Trophoblast cell (in vitro differentiated cells and primary cell): ENCODE measurements at regions not wholly inside any gene's neighbourhood (a gene's known extent, or its start where the extent isn't known, plus 50 kb on each side); places are given as distances from the start of the nearest gene placed in this dataset.

ENCODE experiments used
- DNase-seq, 2 donors: peaks; one replicate each; pipeline ENCODE4 v3.0.0-alpha.2; 2016
- H2AFZ ChIP-seq: 2 replicates; pipeline ENCODE4 v1.6.1; 2013; ENCODE audit warnings: low read length, moderate library complexity, mild to moderate bottlenecking; ENCODE audit not compliant: insufficient read depth, poor library complexity
- H2AK5ac ChIP-seq: 2 replicates; pipeline ENCODE4 v1.6.1; 2013; ENCODE audit warnings: mild to moderate bottlenecking, low read length
- H2BK120ac ChIP-seq: 2 replicates; pipeline ENCODE4 v1.6.1; 2013; ENCODE audit warnings: low read length, mild to moderate bottlenecking, moderate library complexity; ENCODE audit not compliant: insufficient read depth, poor library complexity
- H2BK12ac ChIP-seq: 2 replicates; pipeline ENCODE4 v1.6.1; 2013; ENCODE audit warnings: mild to moderate bottlenecking, low read length, moderate library complexity
- H2BK5ac ChIP-seq: 2 replicates; pipeline ENCODE4 v1.6.1; 2013; ENCODE audit warnings: low read length, low read depth, moderate library complexity, mild to moderate bottlenecking; ENCODE audit not compliant: poor library complexity
- H3K14ac ChIP-seq: 2 replicates; pipeline ENCODE4 v1.6.1; 2013; ENCODE audit warnings: mild to moderate bottlenecking, low read length
- H3K18ac ChIP-seq: 2 replicates; pipeline ENCODE4 v1.6.1; 2013; ENCODE audit warnings: mild to moderate bottlenecking, low read length
- H3K23ac ChIP-seq: 2 replicates; pipeline ENCODE4 v1.6.1; 2013; ENCODE audit warnings: low read length
- H3K27ac ChIP-seq: 2 replicates; pipeline ENCODE4 v1.5.1; 2013; ENCODE audit warnings: low read depth, mild to moderate bottlenecking, inconsistent platforms, low read length, moderate library complexity
- H3K27me3 ChIP-seq: 2 replicates; pipeline ENCODE4 v1.6.1; 2013; ENCODE audit warnings: inconsistent platforms, mild to moderate bottlenecking, low read length, moderate library complexity; ENCODE audit not compliant: insufficient read depth
- H3K36me3 ChIP-seq, 2 experiments: 1 replicate in 1 of 2; 2 replicates in 1 of 2; pipeline ENCODE4 v1.6.1; 2013; ENCODE audit warnings: low read length in 2 of 2, mild to moderate bottlenecking in 2 of 2, moderate library complexity in 1 of 2; ENCODE audit not compliant: insufficient read depth in 2 of 2, control insufficient read depth in 1 of 2
- H3K4ac ChIP-seq: 2 replicates; pipeline ENCODE4 v1.6.1; 2013; ENCODE audit warnings: low read depth, mild to moderate bottlenecking, low read length, moderate library complexity
- H3K4me1 ChIP-seq, 2 experiments: 1 replicate in 1 of 2; 2 replicates in 1 of 2; pipeline ENCODE4 v1.6.1; 2013; ENCODE audit warnings: low read length in 2 of 2, mild to moderate bottlenecking in 2 of 2, moderate library complexity in 1 of 2; ENCODE audit not compliant: insufficient read depth in 2 of 2, control insufficient read depth in 1 of 2
- H3K4me2 ChIP-seq: 2 replicates; pipeline ENCODE4 v1.6.1; 2013; ENCODE audit warnings: inconsistent platforms, mild to moderate bottlenecking, low read length, moderate library complexity
- H3K4me3 ChIP-seq: 2 replicates; pipeline ENCODE4 v1.5.1; 2013; ENCODE audit warnings: mild to moderate bottlenecking, low read depth, low read length, inconsistent platforms
- H3K79me1 ChIP-seq: one replicate; pipeline ENCODE4 v1.6.1; 2013; ENCODE audit warnings: low read length
- H3K79me2 ChIP-seq: 2 replicates; pipeline ENCODE4 v1.6.1; 2013; ENCODE audit warnings: low read length, mild to moderate bottlenecking; ENCODE audit not compliant: control insufficient read depth, insufficient read depth, poor library complexity
- H3K9ac ChIP-seq: 2 replicates; pipeline ENCODE4 v1.6.1; 2013; ENCODE audit warnings: mild to moderate bottlenecking, low read length
- H3K9me3 ChIP-seq: 2 replicates; pipeline ENCODE4 v1.6.1; 2013; ENCODE audit warnings: low read depth, mild to moderate bottlenecking, control low read depth, inconsistent platforms, low read length; ENCODE audit not compliant: insufficient read depth
- H4K12ac ChIP-seq: 2 replicates; pipeline ENCODE4 v1.6.1; 2013; ENCODE audit warnings: low read depth, mild to moderate bottlenecking, low read length, moderate library complexity
- H4K8ac ChIP-seq: 2 replicates; pipeline ENCODE4 v1.6.1; 2013; ENCODE audit warnings: low read depth, mild to moderate bottlenecking, low read length, moderate library complexity
- H4K91ac ChIP-seq: one replicate; pipeline ENCODE4 v1.6.1; 2013; ENCODE audit warnings: low read depth, mild to moderate bottlenecking, low read length, moderate library complexity
- WGBS: extraction: QIAGEN DNeasy Blood & Tissue Kit; methylation state at CpG from one replicate; pipeline ENCODE4 v1.1.7; 2013; ENCODE audit warnings: missing lambda C conversion rate; ENCODE audit not compliant: insufficient read length, insufficient coverage; ENCODE audit errors: extremely low coverage; 5-methylcytosine and 5-hydroxymethylcytosine counted together

DNA sequence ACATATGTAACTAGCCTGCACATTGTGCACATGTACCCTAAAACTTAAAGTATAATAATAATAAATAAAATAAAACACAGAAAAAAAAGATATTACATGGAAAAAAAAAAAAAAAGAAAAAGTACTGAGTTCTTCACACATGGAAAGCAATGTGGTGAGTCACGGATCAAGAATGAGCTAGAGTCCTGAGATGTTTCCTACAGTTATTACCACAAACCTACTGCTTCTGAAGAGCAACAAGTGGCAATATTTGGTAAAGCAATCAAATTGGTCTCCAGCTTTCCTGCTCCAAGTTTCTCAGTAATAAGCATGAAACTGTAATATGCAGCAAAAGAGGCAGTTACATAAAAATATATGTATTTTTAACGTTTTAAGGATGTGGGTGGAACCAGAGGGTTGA is 223.3 kb upstream of the SALL1 start:
- Histone ChIP-seq H3K36me3 (no peaks in the 10 kb centered on the region), H3K4me3 (no peak overlapping the region), H4K91ac (no peak overlapping the region), H3K27ac (no peak overlapping the region), H3K79me1 (no peaks in the 10 kb centered on the region), H2AK5ac (no peak overlapping the region), H3K4me2 (no peak overlapping the region), H2BK12ac (no peak overlapping the region), H4K8ac (no peak overlapping the region), H2AFZ (no peak overlapping the region), H3K9ac (no peak overlapping the region), H2BK120ac (no peak overlapping the region), H3K9me3 (no peaks in the 10 kb centered on the region), H3K79me2 (no peaks in the 10 kb centered on the region), H3K27me3 (no peaks in the 10 kb centered on the region), H2BK5ac (no peak overlapping the region), H4K12ac (no peak overlapping the region), H3K4me1 (no peaks in the 10 kb centered on the region), H3K18ac (no peak overlapping the region), H3K4ac (no peak overlapping the region), H3K14ac (no peak overlapping the region), H3K23ac (no peak overlapping the region)
- WGBS = no CpG with 5 or more reads among the region's 2 CpGs
- DNase-seq = peak in 1 of 2 donors; percentile 26

DNA sequence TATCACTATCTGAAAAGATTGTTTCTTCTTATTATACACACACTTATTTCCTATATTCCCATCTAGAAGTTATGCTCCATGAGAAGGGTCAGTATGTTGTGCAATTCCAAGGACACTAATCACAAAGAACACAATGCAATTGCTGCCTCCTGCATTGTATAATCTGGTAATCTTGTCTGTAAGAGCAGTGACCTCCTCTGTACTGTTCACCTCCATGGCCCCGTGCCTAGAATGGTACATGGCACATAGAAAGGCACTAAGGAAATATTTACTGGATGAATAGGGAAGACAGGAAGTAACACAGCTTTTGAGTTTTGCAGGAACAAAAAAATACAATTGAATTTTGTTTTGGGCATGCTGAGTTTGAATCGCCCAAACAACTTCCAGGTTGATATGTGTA is 214.6 kb upstream of the SALL1 start:
- H4K8ac ChIP-seq = no peak overlapping the region
- no peaks in the 10 kb centered on the region for H3K4me1 ChIP-seq
- H3K79me1 ChIP-seq = no peaks in the 10 kb centered on the region
- H3K9ac ChIP-seq = no peak overlapping the region
- no peak overlapping the region for H3K14ac ChIP-seq
- H3K4ac ChIP-seq = no peak overlapping the region
- H3K79me2 ChIP-seq = no peaks in the 10 kb centered on the region
- H3K4me2 ChIP-seq = no peak overlapping the region
- H3K4me3 ChIP-seq = no peak overlapping the region
- no peak overlapping the region for H3K23ac ChIP-seq
- no peak for DNase-seq
- H2AFZ ChIP-seq = no peak overlapping the region
- H3K9me3 ChIP-seq = no peaks in the 10 kb centered on the region
- H3K27ac ChIP-seq = no peak overlapping the region
- no peak overlapping the region for H2BK120ac ChIP-seq
- WGBS = no CpG with 5 or more reads among the region's 2 CpGs
- no peaks in the 10 kb centered on the region for H3K36me3 ChIP-seq
- H4K91ac ChIP-seq = no peak overlapping the region
- no peaks in the 10 kb centered on the region for H3K27me3 ChIP-seq
- no peak overlapping the region for H2BK5ac ChIP-seq
- H2BK12ac ChIP-seq = no peak overlapping the region
- H3K18ac ChIP-seq = no peak overlapping the region
- H4K12ac ChIP-seq = no peak overlapping the region
- no peak overlapping the region for H2AK5ac ChIP-seq

DNA sequence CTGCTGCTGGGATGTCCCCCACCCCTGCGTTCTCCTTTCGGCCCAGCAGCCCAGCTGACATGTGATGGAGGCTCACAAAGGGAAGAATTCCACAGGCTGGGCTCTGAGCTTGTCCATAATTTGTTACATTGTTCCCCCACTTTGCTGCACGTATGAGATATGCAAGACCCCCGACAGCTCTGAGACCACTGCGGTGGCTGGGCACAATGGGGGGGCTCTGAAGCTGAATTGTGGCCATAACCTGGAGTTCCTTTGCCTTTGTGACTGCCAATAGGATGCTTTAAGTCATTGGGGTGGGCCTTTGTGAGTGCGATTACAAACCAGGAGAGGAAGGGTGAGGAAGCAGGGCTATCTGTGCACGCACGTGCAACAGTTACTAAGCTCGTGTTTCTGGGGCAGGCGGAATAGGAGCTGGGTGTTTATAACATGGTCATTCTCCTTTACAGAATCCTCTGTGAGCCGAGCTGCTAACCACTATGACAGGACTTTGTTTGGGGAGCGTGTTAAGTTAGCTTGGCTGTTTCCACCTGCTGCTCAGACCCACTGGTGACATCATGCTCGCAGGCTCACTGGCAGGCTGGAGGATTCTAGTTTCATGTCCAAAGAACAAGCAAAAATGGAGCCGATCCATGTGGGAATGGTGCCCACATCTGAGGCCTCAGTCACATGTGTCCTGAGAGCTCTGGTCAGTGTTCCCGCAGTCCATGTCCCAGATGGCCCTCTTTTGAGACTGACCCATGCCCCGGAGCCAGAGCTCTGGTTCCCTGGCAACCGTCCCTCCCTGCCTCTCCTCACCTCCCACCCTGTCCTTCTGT is 208.3 kb upstream of the SALL1 start:
- no peaks in the 10 kb centered on the region for H3K79me1 ChIP-seq
- no peaks in the 10 kb centered on the region for H3K4me1 ChIP-seq
- H3K4me3 ChIP-seq = no peak overlapping the region
- no peak overlapping the region for H2BK120ac ChIP-seq
- H2BK12ac ChIP-seq = no peak overlapping the region
- no peaks in the 10 kb centered on the region for H3K9me3 ChIP-seq
- no peak overlapping the region for H4K8ac ChIP-seq
- H3K14ac ChIP-seq = no peak overlapping the region
- H3K4ac ChIP-seq = no peak overlapping the region
- no peaks in the 10 kb centered on the region for H3K79me2 ChIP-seq
- no CpG with 5 or more reads among the region's 17 CpGs for WGBS
- no peak overlapping the region for H3K23ac ChIP-seq
- no peak overlapping the region for H3K18ac ChIP-seq
- no peak overlapping the region for H4K91ac ChIP-seq
- no peaks in the 10 kb centered on the region for H3K36me3 ChIP-seq
- no peak overlapping the region for H2BK5ac ChIP-seq
- no peak overlapping the region for H3K9ac ChIP-seq
- no peak overlapping the region for H2AFZ ChIP-seq
- no peak overlapping the region for H2AK5ac ChIP-seq
- no peak overlapping the region for H4K12ac ChIP-seq
- no peak overlapping the region for H3K4me2 ChIP-seq
- H3K27me3 ChIP-seq = no peaks in the 10 kb centered on the region
- DNase-seq = no peak
- no peak overlapping the region for H3K27ac ChIP-seq

DNA sequence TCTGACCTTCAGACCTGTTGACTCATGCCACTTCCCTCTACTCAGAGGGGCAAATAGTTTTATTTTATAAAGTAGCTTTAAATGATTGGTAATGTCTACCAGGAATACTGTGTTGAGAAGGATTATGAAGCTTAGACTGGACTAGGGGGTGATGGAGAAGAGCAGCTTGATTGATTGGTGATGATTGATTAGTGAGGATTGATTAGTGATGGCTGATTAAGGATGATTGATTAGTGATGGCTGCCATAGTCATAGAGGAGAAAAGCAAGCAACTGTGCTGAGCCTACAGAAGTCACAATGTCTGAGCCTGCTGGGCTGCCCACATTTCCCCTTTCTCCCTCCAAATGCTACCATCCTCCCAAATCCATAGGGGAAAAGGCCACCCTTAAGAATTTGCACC is 206.8 kb upstream of the SALL1 start:
- no peak overlapping the region for H2BK5ac ChIP-seq
- H3K79me2 ChIP-seq = no peaks in the 10 kb centered on the region
- H2BK12ac ChIP-seq = no peak overlapping the region
- no peak overlapping the region for H4K12ac ChIP-seq
- H3K14ac ChIP-seq = no peak overlapping the region
- H3K18ac ChIP-seq = no peak overlapping the region
- no peak overlapping the region for H3K23ac ChIP-seq
- H4K91ac ChIP-seq = no peak overlapping the region
- H2AK5ac ChIP-seq = no peak overlapping the region
- no peak overlapping the region for H3K4me2 ChIP-seq
- H2AFZ ChIP-seq = no peak overlapping the region
- H3K4me1 ChIP-seq = no peaks in the 10 kb centered on the region
- H3K9me3 ChIP-seq = no peaks in the 10 kb centered on the region
- no peaks in the 10 kb centered on the region for H3K79me1 ChIP-seq
- no peaks in the 10 kb centered on the region for H3K27me3 ChIP-seq
- no peak for DNase-seq
- no peak overlapping the region for H3K27ac ChIP-seq
- no peak overlapping the region for H3K4ac ChIP-seq
- no peaks in the 10 kb centered on the region for H3K36me3 ChIP-seq
- no peak overlapping the region for H3K4me3 ChIP-seq
- no peak overlapping the region for H3K9ac ChIP-seq
- no peak overlapping the region for H4K8ac ChIP-seq
- no peak overlapping the region for H2BK120ac ChIP-seq
